Aorta (tissue), 5 donors: ENCODE measurements at regions not wholly inside any gene's neighbourhood (a gene's known extent, or its start where the extent isn't known, plus 50 kb on each side); places are given as distances from the start of the nearest gene placed in this dataset.

Experiments used
- ATAC-seq: fragments of 200-7000 bp; cut with Tn5 transposase; one replicate; pipeline ENCODE4 v1.9.1; 2022; ENCODE audit warnings: moderate library complexity; ENCODE audit not compliant: low FRiP score
- DNase-seq, 2 donors: peaks; one replicate each; pipeline ENCODE4 v3.0.0-alpha.2; 2020
- H3K27ac ChIP-seq, 2 donors: one replicate each; pipeline ENCODE4 v1.5.1; 2013; ENCODE audit warnings: low read length in 2 of 2, mild to moderate bottlenecking in 2 of 2, moderate library complexity in 2 of 2, control low read depth in 1 of 2, inconsistent platforms in 1 of 2, low read depth in 1 of 2
- H3K27me3 ChIP-seq, 2 donors: one replicate each; pipeline ENCODE4 v1.6.1; 2013; ENCODE audit warnings: control low read depth in 1 of 2, low read length in 1 of 2, mild to moderate bottlenecking in 1 of 2, moderate library complexity in 1 of 2; ENCODE audit not compliant: insufficient read depth in 2 of 2, control insufficient read depth in 1 of 2
- H3K36me3 ChIP-seq, 2 donors: one replicate each; pipeline ENCODE4 v1.6.1; 2013; ENCODE audit warnings: control low read depth in 1 of 2, low read length in 1 of 2, mild to moderate bottlenecking in 1 of 2; ENCODE audit not compliant: insufficient read depth in 2 of 2, control insufficient read depth in 1 of 2
- H3K4me1 ChIP-seq, 2 donors: one replicate each; pipeline ENCODE4 v1.6.1; 2013; ENCODE audit warnings: low read length in 2 of 2, control low read depth in 1 of 2, mild to moderate bottlenecking in 1 of 2, moderate library complexity in 1 of 2; ENCODE audit not compliant: insufficient read depth in 2 of 2, control insufficient read depth in 1 of 2
- H3K4me3 ChIP-seq, 2 donors: one replicate each; pipeline ENCODE4 v1.5.1; 2013; ENCODE audit warnings: low read length in 2 of 2, control low read depth in 1 of 2, mild to moderate bottlenecking in 1 of 2
- H3K9me3 ChIP-seq: one replicate; pipeline ENCODE4 v1.6.1; 2013; ENCODE audit warnings: mild to moderate bottlenecking, low read length; ENCODE audit not compliant: control insufficient read depth
- WGBS, 2 donors: extraction: QIAGEN DNeasy Blood & Tissue Kit; methylation state at CpG; one replicate each; pipeline ENCODE4 v1.1.7; 2013; 5-methylcytosine and 5-hydroxymethylcytosine counted together
- intact Hi-C, 2 donors: fragments of 100-400 bp; cut with DNase I; formaldehyde crosslinking; loops; one replicate each; pipeline versions ENCODE4 v1.14.2 to v1.15.0; 2022
- donor health status: healthy with polysubstance abuse.
- donor health status: Bipolar disorder and iron deficiency.
- donor health status: DM: no; HTN: no; CAD: no.
- donor health status: DM: no; HTN: no; CAD: no.
- donor health status: DM: yes; HTN: yes; CAD: no.

DNA sequence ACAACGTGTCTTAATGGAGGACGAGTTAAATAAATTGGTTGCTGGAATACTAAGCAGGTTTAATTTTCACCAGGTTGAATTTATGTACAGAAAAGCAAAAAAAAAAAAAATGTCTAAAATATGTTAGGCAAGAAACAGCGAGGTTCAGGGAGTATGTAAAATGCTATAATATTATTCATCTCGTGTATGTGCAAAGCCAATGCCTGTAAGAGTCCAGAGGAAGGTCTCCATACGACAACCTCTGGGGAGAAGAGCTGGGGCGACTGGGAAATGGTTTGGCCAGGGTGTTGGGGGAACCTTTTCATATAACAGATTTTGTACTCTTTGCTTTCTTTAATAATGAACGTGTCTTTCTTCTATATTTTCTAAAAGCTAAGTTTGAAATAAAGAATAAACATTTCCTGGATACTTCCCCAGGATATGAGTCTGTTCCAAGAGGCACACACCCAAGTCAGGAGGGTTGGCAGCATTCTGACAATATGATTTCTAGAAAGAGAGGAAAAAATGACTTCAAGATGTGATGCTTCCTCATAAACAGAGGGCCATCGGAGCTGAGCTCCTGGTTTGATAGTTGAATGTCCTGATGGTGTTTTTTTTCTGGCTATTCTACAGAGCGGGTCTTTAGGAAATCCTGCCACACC lies 208.6 kb upstream of the MGMT start:
- Histone ChIP-seq H3K4me1 (no peaks in the 10 kb centered on the region), H3K4me3 (no peak overlapping the region), H3K36me3 (no peaks in the 10 kb centered on the region), H3K9me3 (no peaks in the 10 kb centered on the region), H3K27ac (no peak overlapping the region), H3K27me3 (no peaks in the 10 kb centered on the region)
- intact Hi-C loops = no loop called here
- no peak for DNase-seq
- 47 to 48% methylated on average over 9 of the region's 9 CpGs for WGBS, 2 donors
- ATAC-seq = peak; percentile 58

DNA sequence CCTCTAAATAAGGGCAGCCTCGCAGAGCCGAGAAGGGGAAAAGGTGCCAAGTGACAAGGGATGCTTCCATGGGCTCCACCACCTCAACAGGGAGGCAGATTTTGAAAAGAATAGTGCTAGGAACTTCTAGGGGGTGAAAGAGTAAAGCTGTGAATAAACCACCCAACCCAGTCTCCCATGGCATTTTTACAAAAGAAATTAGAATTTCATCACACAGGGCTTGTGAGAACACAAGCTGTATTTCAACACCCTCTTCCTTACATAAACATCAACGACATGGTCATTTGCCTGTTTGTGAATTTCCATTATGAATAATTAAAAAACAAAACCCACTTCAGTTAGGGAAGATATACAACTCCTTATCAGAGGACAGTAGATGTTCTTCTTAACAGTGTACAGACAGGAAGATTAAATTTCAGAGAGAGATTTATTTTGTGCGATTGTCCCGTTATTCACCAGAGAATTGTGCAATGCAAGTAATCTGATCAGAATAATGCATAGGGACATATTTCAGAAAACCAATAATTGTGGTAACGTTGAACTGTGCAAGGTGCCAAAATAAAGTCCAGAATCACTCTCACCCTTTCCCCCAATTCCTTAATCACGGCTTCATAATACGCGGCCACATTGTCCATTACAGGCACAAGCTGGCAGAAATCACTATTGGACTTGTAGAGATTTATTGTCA lies 207.8 kb upstream of the MGMT start:
- DNase-seq (no peak), ATAC-seq (peak; percentile 71)
- WGBS, 2 donors = 56 to 71% methylated on average over 9 of the region's 9 CpGs
- H3K27ac ChIP-seq = no peak overlapping the region
- H3K36me3 ChIP-seq = no peaks in the 10 kb centered on the region
- no peaks in the 10 kb centered on the region for H3K9me3 ChIP-seq
- no peaks in the 10 kb centered on the region for H3K4me1 ChIP-seq
- H3K4me3 ChIP-seq = no peak overlapping the region
- H3K27me3 ChIP-seq = no peaks in the 10 kb centered on the region
- intact Hi-C loops = no loop called here

DNA sequence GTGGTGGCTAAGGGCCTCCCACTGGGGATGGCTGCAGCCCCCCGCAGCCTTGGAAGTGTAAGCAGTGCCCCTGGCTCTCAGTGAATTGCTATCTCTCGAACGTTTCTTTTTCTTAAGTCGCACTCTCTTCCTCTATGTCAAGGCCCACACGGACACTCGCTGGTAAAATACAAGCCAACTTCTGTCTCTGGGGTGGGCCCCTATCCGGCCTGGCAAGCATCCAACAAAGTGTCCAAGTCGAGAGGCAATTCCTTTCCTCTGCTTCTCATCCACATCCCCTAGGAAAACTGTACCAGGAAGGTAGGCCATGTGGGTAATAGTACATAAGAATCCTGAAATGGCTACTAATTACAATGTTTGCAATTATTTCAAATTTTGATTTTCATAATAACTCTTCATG lies 194.9 kb upstream of the MGMT start:
- no peak overlapping the region for H3K27ac ChIP-seq
- H3K9me3 ChIP-seq = no peaks in the 10 kb centered on the region
- WGBS, 2 donors = 31 to 32% methylated on average over 8 of the region's 8 CpGs
- DNase-seq (no peak), ATAC-seq (no peak)
- no peaks in the 10 kb centered on the region for H3K4me1 ChIP-seq
- no peak overlapping the region for H3K4me3 ChIP-seq
- no peaks in the 10 kb centered on the region for H3K27me3 ChIP-seq
- intact Hi-C loops = no loop called here
- no peaks in the 10 kb centered on the region for H3K36me3 ChIP-seq

DNA sequence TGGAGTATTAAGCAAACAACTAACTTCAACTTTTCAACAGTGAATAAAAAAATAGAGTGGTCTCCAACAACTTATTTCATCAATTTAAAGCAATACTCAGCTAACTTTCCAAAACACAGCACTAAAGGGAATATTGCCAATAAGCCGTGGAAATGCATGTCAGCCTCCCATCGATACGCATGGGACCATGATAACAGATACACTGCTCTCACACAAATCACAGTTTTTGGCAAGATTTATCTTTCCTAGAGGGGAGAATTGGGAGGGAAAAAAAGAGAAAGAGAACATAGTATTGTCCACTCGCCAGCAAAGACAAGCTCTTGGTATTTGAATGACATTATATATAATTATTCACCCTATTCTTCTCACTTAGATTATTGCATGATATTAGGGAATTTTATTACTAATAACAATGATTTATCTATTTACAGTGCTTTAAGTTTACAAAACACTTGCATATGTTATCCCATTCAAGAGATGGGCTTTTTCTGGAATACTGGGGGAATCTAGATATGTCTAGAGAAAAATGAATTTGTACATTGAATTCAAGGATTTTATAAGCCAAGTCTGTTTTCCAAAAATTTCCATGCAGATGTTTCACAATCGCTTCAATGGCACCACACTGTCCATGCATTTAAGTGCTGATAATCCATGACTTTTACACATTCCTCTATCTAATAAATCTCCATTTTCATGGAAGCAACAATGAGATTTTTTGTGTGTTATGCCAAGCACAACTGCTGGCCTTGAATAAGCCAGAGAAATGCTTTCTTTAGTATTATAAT lies 194.0 kb upstream of the MGMT start:
- DNase-seq = no peak
- H3K27me3 ChIP-seq = no peaks in the 10 kb centered on the region
- no peak for ATAC-seq
- intact Hi-C loops = no loop called here
- no peaks in the 10 kb centered on the region for H3K4me1 ChIP-seq
- no peak overlapping the region for H3K27ac ChIP-seq
- no peaks in the 10 kb centered on the region for H3K9me3 ChIP-seq
- H3K36me3 ChIP-seq = no peaks in the 10 kb centered on the region
- 83 to 87% methylated on average over 5 of the region's 5 CpGs for WGBS, 2 donors
- no peak overlapping the region for H3K4me3 ChIP-seq

DNA sequence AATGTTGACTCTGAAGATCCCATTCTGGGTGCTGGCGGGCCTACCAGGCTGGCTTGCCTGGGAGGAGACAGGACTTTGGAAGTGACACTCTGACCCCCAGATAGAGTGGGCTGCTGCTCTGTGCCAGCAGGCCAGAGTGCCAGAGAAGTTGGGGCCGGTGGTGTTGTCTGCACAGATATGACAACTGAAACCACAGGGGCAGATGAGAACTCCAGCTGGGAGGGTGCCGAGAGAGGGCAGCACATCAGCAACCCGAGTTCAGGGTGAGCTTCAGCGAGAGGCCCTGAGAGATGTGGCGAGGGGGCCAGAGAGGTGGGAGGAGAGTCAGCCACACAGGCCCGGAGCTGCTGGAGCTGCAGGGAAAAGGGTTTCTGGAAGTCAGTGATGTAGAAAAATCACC lies 193.2 kb upstream of the MGMT start:
- intact Hi-C loops = no loop called here
- Histone ChIP-seq H3K27me3 (no peaks in the 10 kb centered on the region), H3K9me3 (no peaks in the 10 kb centered on the region), H3K27ac (no peak overlapping the region), H3K36me3 (no peaks in the 10 kb centered on the region), H3K4me1 (no peaks in the 10 kb centered on the region), H3K4me3 (no peak overlapping the region)
- no peak for DNase-seq
- ATAC-seq = peak; percentile 40
- WGBS, 2 donors = 76 to 79% methylated on average over 7 of the region's 7 CpGs

DNA sequence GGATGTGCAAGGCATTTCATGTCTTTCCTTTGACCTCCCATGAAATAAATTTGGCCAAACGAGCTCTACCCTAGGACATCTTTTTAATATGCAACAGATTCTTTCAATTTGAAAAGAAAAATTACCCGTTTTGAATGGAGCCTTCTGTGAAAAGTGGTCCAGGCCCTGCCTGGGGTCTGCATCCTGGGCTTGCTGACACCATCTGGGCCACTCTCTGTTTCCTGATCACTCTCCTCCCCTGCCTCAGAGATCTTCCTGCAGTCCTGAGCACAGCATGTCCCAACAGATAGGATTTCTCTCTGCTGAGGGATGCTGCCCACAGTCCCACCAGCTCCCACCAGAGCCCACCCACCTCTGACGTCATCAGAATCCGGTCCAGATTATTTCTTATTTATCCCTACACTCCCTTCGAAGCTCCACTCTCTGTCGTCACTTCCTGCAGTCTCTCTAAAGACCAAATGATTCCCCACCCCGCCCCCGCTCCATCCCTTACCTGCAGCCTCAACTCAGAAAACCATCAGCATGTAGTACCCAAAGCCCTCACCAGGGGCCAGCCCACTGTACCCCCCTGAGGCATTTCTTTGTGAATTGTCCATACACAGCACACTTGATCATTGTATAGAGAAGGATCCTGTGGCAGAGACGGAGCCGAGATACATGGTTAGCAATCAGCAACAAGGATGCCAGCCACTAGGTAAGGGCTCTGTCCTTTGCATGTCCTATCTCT lies 192.1 kb upstream of the MGMT start:
- ATAC-seq (no peak), DNase-seq (no peak)
- H3K4me3 ChIP-seq = no peak overlapping the region
- H3K9me3 ChIP-seq = no peaks in the 10 kb centered on the region
- H3K36me3 ChIP-seq = no peaks in the 10 kb centered on the region
- no peaks in the 10 kb centered on the region for H3K27me3 ChIP-seq
- intact Hi-C loops = no loop called here
- no peak overlapping the region for H3K27ac ChIP-seq
- WGBS, 2 donors = 71 to 76% methylated on average over 10 of the region's 10 CpGs
- no peaks in the 10 kb centered on the region for H3K4me1 ChIP-seq

DNA sequence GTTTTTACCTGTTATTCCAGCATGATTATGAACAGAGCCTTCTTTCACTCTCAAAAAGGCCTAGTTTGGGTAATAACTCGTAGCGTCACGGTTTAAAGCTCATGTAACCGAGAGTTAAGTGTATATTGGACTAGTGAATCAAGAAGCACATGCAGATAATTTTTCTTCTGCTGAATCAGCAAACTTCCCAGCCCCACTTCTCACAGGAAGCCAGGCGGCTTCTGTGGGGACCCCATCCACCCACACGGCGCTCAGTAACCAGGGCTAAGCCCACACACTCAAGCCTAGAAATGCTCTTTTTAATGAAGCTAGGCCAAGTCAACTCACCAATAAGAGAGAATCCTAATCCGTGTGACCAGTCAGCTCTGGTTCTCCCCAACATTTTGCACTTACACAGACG lies 191.2 kb upstream of the MGMT start:
- no peaks in the 10 kb centered on the region for H3K27me3 ChIP-seq
- DNase-seq = no peak
- intact Hi-C loops = no loop called here
- ATAC-seq = no peak
- H3K4me3 ChIP-seq = no peak overlapping the region
- H3K36me3 ChIP-seq = no peaks in the 10 kb centered on the region
- H3K4me1 ChIP-seq = no peaks in the 10 kb centered on the region
- WGBS, 2 donors = 84 to 87% methylated on average over 9 of the region's 9 CpGs
- no peaks in the 10 kb centered on the region for H3K9me3 ChIP-seq
- H3K27ac ChIP-seq = no peak overlapping the region

DNA sequence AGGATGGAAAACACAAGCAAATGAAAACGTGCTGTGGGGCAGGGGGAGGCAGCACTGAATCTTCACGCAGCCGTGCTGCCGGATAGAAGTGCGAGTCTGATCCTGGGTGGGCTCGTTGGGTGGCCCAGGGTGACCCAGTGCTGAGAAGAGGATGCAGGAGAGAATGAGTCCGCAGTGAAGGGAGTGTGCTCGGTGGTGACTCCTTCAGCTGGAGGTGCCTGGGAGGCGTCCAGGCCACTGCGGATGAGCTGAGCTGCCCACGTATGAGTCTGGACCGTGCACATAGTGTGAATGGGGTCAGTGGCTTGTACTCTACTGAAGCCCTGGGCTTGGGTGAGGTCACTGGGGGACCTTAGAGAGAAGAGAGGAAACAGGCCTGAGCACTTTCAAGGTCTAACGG lies 190.0 kb upstream of the MGMT start:
- intact Hi-C loops = no loop called here
- Histone ChIP-seq H3K27me3 (no peaks in the 10 kb centered on the region), H3K4me3 (no peak overlapping the region), H3K9me3 (no peaks in the 10 kb centered on the region), H3K36me3 (no peaks in the 10 kb centered on the region), H3K4me1 (no peaks in the 10 kb centered on the region), H3K27ac (no peak overlapping the region)
- ATAC-seq = no peak
- WGBS, 2 donors = 81 to 85% methylated on average over 13 of the region's 13 CpGs
- no peak for DNase-seq
